ENCODE measurements at regions not wholly inside any gene's neighbourhood (a gene's known extent, or its start where the extent isn't known, plus 50 kb on each side); places are given as distances from the start of the nearest gene placed in this dataset.

DNA sequence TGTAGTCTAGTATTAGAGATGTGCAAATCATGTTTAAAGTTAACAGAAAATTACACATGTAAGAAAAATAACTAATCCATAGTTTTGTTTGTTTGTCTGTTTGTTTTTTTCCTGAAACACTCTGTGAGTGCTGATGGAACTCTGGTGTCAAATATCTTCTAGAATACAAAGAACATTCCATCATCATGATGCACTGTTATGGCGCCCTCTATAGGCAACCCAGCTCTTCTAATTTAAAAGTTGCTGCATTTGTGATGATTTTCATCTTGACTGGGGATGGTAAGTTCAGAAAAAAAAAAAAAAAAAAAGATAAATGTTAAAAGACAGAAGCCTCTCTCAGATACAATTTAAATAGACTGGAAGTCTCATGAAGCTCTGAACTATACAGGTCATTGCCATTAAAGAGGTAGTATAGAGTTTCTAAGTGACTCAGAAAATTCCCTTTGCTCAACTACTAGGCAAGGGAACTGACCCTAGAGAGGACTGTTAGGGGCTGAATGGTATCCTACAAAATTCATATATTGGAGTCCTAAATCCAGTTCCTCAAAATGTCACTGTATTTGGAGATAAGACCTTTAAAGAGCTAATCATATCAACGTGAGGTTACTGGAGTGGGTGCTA is 597.2 kb upstream of the ANO3 start:
- no peak overlapping the region for H3K4me3 ChIP-seq (IDR thresholded peaks at IDR 0.05; ENCODE audit: insufficient read depth, low read depth, low read length)
- H3K27ac ChIP-seq: no peak overlapping the region
- H4K20me1 ChIP-seq (ENCODE audit: insufficient read depth): no peaks in the 10 kb centered on the region
- H3K9ac ChIP-seq: no peak overlapping the region
- H3K27me3 ChIP-seq (ENCODE audit: insufficient read depth, low read depth): no peaks in the 10 kb centered on the region
- H3K79me2 ChIP-seq (ENCODE audit: insufficient read depth, low read depth): no peaks in the 10 kb centered on the region
- H3K4me1 ChIP-seq (ENCODE audit: low read depth, poor library complexity, severe bottlenecking): peaks cover 24% of the 10 kb centered on the region
- TF ChIP-seq, protein P1, sequence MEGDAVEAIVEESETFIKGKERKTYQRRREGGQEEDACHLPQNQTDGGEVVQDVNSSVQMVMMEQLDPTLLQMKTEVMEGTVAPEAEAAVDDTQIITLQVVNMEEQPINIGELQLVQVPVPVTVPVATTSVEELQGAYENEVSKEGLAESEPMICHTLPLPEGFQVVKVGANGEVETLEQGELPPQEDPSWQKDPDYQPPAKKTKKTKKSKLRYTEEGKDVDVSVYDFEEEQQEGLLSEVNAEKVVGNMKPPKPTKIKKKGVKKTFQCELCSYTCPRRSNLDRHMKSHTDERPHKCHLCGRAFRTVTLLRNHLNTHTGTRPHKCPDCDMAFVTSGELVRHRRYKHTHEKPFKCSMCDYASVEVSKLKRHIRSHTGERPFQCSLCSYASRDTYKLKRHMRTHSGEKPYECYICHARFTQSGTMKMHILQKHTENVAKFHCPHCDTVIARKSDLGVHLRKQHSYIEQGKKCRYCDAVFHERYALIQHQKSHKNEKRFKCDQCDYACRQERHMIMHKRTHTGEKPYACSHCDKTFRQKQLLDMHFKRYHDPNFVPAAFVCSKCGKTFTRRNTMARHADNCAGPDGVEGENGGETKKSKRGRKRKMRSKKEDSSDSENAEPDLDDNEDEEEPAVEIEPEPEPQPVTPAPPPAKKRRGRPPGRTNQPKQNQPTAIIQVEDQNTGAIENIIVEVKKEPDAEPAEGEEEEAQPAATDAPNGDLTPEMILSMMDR (conservative IDR thresholded peaks at IDR 0.05; ENCODE audit: low read depth, low read length): peak; percentile 54
- H2AFZ ChIP-seq (ENCODE audit: low read depth): no peak overlapping the region
- H3K4me2 ChIP-seq: no peak overlapping the region
- no peaks in the 10 kb centered on the region for H3K36me3 ChIP-seq (ENCODE audit: insufficient read depth)

DNA sequence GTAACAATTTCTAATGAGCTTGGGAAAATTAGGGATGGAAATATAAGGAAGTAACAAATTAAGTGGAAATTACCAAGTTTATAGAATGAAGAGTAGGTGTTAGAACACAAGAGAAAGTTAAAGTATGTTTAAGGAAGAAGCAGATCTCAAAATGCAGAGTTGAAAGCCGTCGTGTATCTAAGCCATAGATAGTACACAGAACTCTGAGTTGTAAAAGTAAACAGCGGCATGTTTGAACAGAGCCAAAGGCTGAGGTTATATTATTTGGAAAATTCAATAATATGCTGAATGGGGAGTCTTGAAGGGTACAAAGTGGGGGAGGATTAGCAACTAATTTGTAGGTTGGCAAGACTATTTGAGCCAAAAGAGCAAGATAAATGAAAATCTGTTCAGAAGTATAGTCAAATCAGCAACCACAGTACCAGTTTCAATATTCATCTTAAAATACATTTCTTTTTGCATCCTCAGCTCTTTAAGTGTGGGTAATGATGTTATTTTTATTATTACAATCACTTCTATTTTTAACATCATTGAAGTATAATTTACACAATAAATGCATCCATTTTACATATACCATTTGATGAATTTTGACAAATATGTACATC is 594.8 kb upstream of the ANO3 start:
- no peaks in the 10 kb centered on the region for H3K79me2 ChIP-seq (ENCODE audit: insufficient read depth, low read depth)
- no peak overlapping the region for H3K9ac ChIP-seq
- no peaks in the 10 kb centered on the region for H4K20me1 ChIP-seq (ENCODE audit: insufficient read depth)
- peak overlapping the region; percentile 50 for H3K4me2 ChIP-seq
- peak overlapping the region; percentile 11; the same call in 1 of the 2 replicates for H2AFZ ChIP-seq (ENCODE audit: low read depth)
- peak overlapping the region; percentile 33; the same call in 1 of the 2 replicates for H3K27ac ChIP-seq
- TF ChIP-seq, protein P1 (conservative IDR thresholded peaks at IDR 0.05; ENCODE audit: low read depth, low read length): no peak
- H3K36me3 ChIP-seq (ENCODE audit: insufficient read depth): no peaks in the 10 kb centered on the region
- no peak overlapping the region for H3K4me3 ChIP-seq (IDR thresholded peaks at IDR 0.05; ENCODE audit: insufficient read depth, low read depth, low read length)
- H3K27me3 ChIP-seq (ENCODE audit: insufficient read depth, low read depth): no peaks in the 10 kb centered on the region
- peaks cover 24% of the 10 kb centered on the region for H3K4me1 ChIP-seq (ENCODE audit: low read depth, poor library complexity, severe bottlenecking)

DNA sequence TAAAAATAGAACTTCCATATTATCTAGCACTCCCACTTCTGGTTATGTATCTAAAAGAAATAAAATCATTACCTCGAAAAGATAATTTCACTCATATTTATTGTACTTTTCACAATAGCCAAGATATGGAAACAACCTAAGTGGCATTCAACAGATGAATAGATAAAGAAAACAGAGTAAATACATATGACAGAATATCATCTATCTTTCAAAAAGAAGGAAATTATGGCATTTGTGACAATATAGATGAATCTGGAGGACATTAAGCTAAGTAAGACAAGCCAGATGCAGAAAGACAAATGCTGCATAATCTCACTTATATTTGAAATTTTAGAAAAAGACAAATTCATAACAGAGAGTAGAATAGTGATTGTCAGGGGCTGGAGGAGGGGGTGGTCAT is 590.0 kb upstream of the ANO3 start:
- TF ChIP-seq, protein P1 (conservative IDR thresholded peaks at IDR 0.05; ENCODE audit: low read depth, low read length): no peak
- no peaks in the 10 kb centered on the region for H3K27me3 ChIP-seq (ENCODE audit: insufficient read depth, low read depth)

DNA sequence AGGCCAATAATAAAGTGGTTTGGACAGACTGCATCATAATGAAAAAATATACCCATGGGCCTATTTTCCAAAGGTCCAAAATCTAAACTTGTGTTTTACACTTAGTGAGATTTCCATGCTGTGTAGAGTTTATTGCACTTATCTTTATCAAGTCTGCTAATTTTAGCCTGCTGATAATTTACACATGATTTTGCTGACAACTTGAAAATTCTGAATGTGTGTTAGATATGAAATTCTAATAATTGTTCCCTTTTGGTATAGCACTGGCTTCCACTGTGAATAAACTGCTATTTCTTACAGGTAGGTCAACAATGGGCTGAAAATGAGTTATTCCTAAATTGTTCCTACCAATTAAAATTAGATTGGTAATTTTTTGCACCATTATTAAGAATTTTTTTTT is 589.1 kb upstream of the ANO3 start:
- no peaks in the 10 kb centered on the region for H3K36me3 ChIP-seq (ENCODE audit: insufficient read depth)
- no peak overlapping the region for H3K9ac ChIP-seq
- H3K4me2 ChIP-seq: no peak overlapping the region
- H3K4me3 ChIP-seq (IDR thresholded peaks at IDR 0.05; ENCODE audit: insufficient read depth, low read depth, low read length): no peak overlapping the region
- no peaks in the 10 kb centered on the region for H3K79me2 ChIP-seq (ENCODE audit: insufficient read depth, low read depth)
- H3K27me3 ChIP-seq (ENCODE audit: insufficient read depth, low read depth): no peaks in the 10 kb centered on the region
- peaks cover 4% of the 10 kb centered on the region for H3K4me1 ChIP-seq (ENCODE audit: low read depth, poor library complexity, severe bottlenecking)
- H2AFZ ChIP-seq (ENCODE audit: low read depth): no peak overlapping the region
- H3K27ac ChIP-seq: no peak overlapping the region
- no peaks in the 10 kb centered on the region for H4K20me1 ChIP-seq (ENCODE audit: insufficient read depth)
- TF ChIP-seq, protein P1 (conservative IDR thresholded peaks at IDR 0.05; ENCODE audit: low read depth, low read length): no peak

More for the DNA sequence above, 590.0 kb upstream of the ANO3 start:
- H4K20me1 ChIP-seq (ENCODE audit: insufficient read depth): no peaks in the 10 kb centered on the region
- H3K4me2 ChIP-seq: no peak overlapping the region
- H3K27ac ChIP-seq: no peak overlapping the region
- H3K36me3 ChIP-seq (ENCODE audit: insufficient read depth): no peaks in the 10 kb centered on the region
- H3K9ac ChIP-seq: no peak overlapping the region
- H2AFZ ChIP-seq (ENCODE audit: low read depth): no peak overlapping the region
- no peak overlapping the region for H3K4me3 ChIP-seq (IDR thresholded peaks at IDR 0.05; ENCODE audit: insufficient read depth, low read depth, low read length)
- H3K4me1 ChIP-seq (ENCODE audit: low read depth, poor library complexity, severe bottlenecking): peaks cover 13% of the 10 kb centered on the region
- no peaks in the 10 kb centered on the region for H3K79me2 ChIP-seq (ENCODE audit: insufficient read depth, low read depth)

All from KMS-11 (cell line).